NB4 (cell line): ENCODE measurements at regions not wholly inside any gene's neighbourhood (a gene's known extent, or its start where the extent isn't known, plus 50 kb on each side); places are given as distances from the start of the nearest gene placed in this dataset.

ENCODE experiments used
- MYC ChIP-seq: IDR thresholded peaks from 2 replicates; pipeline ENCODE4 v1.6.1; 2011; ENCODE audit warnings: low read depth, low read length
- POLR2A ChIP-seq: IDR thresholded peaks from 2 replicates; pipeline ENCODE4 v1.6.1; 2011; ENCODE audit warnings: mild to moderate bottlenecking; ENCODE audit not compliant: insufficient read length; ENCODE audit errors: extremely low read depth
- TF ChIP-seq, protein P1 (sequence below): IDR thresholded peaks from one replicate; pipeline ENCODE4 v1.5.1; 2012; ENCODE audit warnings: low read depth, low read length
- TF ChIP-seq, protein P2 (sequence below): IDR thresholded peaks from 2 replicates; pipeline ENCODE4 v1.6.1; 2011; ENCODE audit warnings: low read depth, low read length

DNA sequence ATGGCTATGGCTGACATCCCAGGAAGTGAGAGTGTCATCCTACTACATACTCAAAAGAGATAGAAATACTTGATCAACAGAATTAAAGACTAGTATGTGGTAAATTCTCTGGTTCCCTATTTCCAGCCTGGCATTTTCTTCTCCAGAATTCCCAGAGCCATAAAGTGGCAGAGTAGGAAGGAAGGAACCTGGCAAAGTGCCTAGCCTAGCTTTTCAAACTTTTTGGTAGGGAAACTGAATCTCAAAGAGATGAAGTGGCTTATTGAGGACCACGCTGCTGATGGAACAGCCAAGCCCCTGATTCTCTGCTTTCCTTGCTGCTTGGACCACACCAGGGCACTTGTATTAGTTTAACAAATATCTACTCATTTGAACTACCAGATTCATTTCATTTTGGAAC is 312.4 kb upstream of the RORA start:
- no peak for TF ChIP-seq POLR2A
- TF ChIP-seq, protein P1, sequence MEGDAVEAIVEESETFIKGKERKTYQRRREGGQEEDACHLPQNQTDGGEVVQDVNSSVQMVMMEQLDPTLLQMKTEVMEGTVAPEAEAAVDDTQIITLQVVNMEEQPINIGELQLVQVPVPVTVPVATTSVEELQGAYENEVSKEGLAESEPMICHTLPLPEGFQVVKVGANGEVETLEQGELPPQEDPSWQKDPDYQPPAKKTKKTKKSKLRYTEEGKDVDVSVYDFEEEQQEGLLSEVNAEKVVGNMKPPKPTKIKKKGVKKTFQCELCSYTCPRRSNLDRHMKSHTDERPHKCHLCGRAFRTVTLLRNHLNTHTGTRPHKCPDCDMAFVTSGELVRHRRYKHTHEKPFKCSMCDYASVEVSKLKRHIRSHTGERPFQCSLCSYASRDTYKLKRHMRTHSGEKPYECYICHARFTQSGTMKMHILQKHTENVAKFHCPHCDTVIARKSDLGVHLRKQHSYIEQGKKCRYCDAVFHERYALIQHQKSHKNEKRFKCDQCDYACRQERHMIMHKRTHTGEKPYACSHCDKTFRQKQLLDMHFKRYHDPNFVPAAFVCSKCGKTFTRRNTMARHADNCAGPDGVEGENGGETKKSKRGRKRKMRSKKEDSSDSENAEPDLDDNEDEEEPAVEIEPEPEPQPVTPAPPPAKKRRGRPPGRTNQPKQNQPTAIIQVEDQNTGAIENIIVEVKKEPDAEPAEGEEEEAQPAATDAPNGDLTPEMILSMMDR, result no peak
- TF ChIP-seq, protein P2, sequence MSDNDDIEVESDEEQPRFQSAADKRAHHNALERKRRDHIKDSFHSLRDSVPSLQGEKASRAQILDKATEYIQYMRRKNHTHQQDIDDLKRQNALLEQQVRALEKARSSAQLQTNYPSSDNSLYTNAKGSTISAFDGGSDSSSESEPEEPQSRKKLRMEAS, result no peak
- TF ChIP-seq MYC, result no peak
